ENCODE measurements at regions not wholly inside any gene's neighbourhood (a gene's known extent, or its start where the extent isn't known, plus 50 kb on each side); places are given as distances from the start of the nearest gene placed in this dataset.

GRCh38 chr1:76010802-76011201, 63.7 kb upstream of the ST6GALNAC3 start:
- TF ChIP-seq CTCF (IDR thresholded peaks at IDR 0.05 in 2 of 3, conservative IDR thresholded peaks at IDR 0.05 in 1 of 3; ENCODE audit: borderline replicate concordance in 1 of 3, insufficient read depth in 1 of 3, low read depth in 2 of 3, low read length in 2 of 3) = no peak
- no peak for TF ChIP-seq EZH2 (IDR thresholded peaks at IDR 0.05)
- TF ChIP-seq EGR1 (IDR thresholded peaks at IDR 0.05; ENCODE audit: low read depth) = no peak
- TF ChIP-seq ZNF274 (IDR thresholded peaks at IDR 0.05; ENCODE audit: low read depth, low read length) = no peak
- no peak for TF ChIP-seq POLR2AphosphoS5 (IDR thresholded peaks at IDR 0.05; ENCODE audit: low read depth, low read length)
- no peak for TF ChIP-seq TCF7L2 (IDR thresholded peaks at IDR 0.05; ENCODE audit: borderline replicate concordance, extremely low read depth, insufficient read depth, insufficient read length)

Data from HCT116 (cell line).